ENCODE measurements at regions not wholly inside any gene's neighbourhood (a gene's known extent, or its start where the extent isn't known, plus 50 kb on each side); places are given as distances from the start of the nearest gene placed in this dataset.

DNA sequence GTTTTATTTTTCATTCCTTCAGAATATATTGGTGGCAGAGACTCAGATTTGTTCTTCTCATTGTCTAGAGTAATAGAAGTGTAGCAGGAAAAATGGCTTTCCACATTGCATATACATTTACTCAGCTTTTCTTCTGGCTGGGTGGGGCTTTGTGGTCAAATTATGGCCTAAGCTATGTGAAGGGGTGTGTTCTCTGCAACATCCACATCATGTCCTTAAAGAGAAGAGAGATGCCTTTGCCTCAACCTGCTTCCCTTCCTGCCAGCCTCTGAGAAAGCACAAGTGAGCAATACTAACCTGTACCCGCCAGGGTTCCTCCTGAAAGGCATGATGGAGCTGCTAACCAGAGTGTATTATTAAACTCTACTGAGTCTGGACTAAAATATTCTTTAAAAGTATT, 695.6 kb upstream of the FAM241A start:
- no peak overlapping the region for H3K4me3 ChIP-seq (ENCODE audit: low read depth, low read length)
- no peak for TF ChIP-seq CTCF (IDR thresholded peaks at IDR 0.05; ENCODE audit: low read depth, low read length)

GRCh38 chr4:111450867-111451266, 694.4 kb upstream of the FAM241A start:
- no peak for TF ChIP-seq CTCF (IDR thresholded peaks at IDR 0.05; ENCODE audit: low read depth, low read length)

GRCh38 chr4:111453216-111453615, 692.0 kb upstream of the FAM241A start:
- no peak for TF ChIP-seq CTCF (IDR thresholded peaks at IDR 0.05; ENCODE audit: low read depth, low read length)
- no peak overlapping the region for H3K4me3 ChIP-seq (ENCODE audit: low read depth, low read length)

More at GRCh38 chr4:111450867-111451266, 694.4 kb upstream of the FAM241A start:
- no peak overlapping the region for H3K4me3 ChIP-seq (ENCODE audit: low read depth, low read length)

DNA sequence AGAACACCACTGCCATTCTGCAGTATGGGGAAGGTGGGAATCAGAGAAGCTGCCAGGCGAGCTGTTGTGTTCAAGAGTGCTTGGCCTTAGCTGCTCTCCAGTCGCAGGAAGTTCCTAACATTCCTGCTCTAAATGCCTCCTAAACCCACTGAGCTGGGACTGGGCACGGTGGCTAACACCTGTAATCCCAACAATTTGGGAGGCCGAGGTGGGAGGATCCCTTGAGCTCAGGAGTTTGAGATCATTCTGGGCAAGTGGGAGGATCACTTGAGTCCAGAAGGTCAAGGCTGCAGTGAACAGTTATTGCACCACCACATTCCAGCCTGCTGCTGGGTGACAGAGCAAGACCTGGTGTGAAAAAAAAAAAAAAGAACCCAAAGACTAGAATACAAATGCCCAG, 690.3 kb upstream of the FAM241A start:
- no peak overlapping the region for H3K4me3 ChIP-seq (ENCODE audit: low read depth, low read length)
- TF ChIP-seq CTCF (IDR thresholded peaks at IDR 0.05; ENCODE audit: low read depth, low read length): no peak

- no peak for TF ChIP-seq CTCF (IDR thresholded peaks at IDR 0.05; ENCODE audit: low read depth, low read length)
- H3K4me3 ChIP-seq (ENCODE audit: low read depth, low read length): no peak overlapping the region
These were observed 680.8 kb upstream of the FAM241A start for GRCh38 chr4:111464251-111465045.

- no peak for TF ChIP-seq CTCF (IDR thresholded peaks at IDR 0.05; ENCODE audit: low read depth, low read length)
- no peak overlapping the region for H3K4me3 ChIP-seq (ENCODE audit: low read depth, low read length)
These were observed 678.2 kb upstream of the FAM241A start for GRCh38 chr4:111466811-111467604.

DNA sequence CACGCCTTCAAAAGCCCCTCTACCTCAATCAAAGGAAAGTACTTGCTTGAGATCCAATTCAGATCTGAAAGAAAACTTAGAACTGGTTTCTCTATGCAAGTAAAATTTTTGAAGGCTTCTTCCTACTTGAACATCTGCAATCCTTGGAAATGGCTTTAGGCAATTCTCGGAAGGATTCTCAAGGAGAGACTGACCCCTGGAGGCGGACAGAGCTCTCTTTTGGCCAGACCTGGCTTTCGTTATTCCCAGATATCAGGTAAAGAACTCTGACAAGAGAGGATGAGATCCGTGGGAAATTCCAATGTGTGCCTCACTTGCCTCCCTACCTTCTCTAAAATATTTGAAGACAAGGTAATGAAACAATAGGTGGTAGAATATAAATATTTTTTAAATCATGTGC, 670.3 kb upstream of the FAM241A start:
- H3K4me3 ChIP-seq (ENCODE audit: low read depth, low read length): no peak overlapping the region
- TF ChIP-seq CTCF (IDR thresholded peaks at IDR 0.05; ENCODE audit: low read depth, low read length): no peak
